ENCODE measurements at regions not wholly inside any gene's neighbourhood (a gene's known extent, or its start where the extent isn't known, plus 50 kb on each side); places are given as distances from the start of the nearest gene placed in this dataset.
"Not testable (repeated sequence)": the region's sequence is repeated elsewhere in the genome, so short reads cannot be mapped to it uniquely, and the experiment has no call there.

- TF ChIP-seq POLR2A (IDR thresholded peaks at IDR 0.05): not testable (repeated sequence)
- TF ChIP-seq, protein P1, sequence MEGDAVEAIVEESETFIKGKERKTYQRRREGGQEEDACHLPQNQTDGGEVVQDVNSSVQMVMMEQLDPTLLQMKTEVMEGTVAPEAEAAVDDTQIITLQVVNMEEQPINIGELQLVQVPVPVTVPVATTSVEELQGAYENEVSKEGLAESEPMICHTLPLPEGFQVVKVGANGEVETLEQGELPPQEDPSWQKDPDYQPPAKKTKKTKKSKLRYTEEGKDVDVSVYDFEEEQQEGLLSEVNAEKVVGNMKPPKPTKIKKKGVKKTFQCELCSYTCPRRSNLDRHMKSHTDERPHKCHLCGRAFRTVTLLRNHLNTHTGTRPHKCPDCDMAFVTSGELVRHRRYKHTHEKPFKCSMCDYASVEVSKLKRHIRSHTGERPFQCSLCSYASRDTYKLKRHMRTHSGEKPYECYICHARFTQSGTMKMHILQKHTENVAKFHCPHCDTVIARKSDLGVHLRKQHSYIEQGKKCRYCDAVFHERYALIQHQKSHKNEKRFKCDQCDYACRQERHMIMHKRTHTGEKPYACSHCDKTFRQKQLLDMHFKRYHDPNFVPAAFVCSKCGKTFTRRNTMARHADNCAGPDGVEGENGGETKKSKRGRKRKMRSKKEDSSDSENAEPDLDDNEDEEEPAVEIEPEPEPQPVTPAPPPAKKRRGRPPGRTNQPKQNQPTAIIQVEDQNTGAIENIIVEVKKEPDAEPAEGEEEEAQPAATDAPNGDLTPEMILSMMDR (IDR thresholded peaks at IDR 0.05): not testable (repeated sequence)
These were observed 606.2 kb downstream of the KCNJ18 start for GRCh38 chr17:22298484-22298951.

Data from esophagus squamous epithelium (tissue), 4 donors.